IMR-90 (cell line): ENCODE measurements at regions not wholly inside any gene's neighbourhood (a gene's known extent, or its start where the extent isn't known, plus 50 kb on each side); places are given as distances from the start of the nearest gene placed in this dataset.
A peak's percentile ranks its signal among the peaks of the same experiment; 100 is the strongest.

Experiments used
- ATAC-seq: fragments of 200-7000 bp; cut with Tn5 transposase; 2 replicates; pipeline ENCODE4 v1.9.1; 2020; ENCODE audit warnings: low read depth, mild to moderate bottlenecking, moderate library complexity
- BruUV-seq: library from RNA; stranded (reverse); fragments of 400-500 nt; replicated peaks from 2 replicates; lab custom pipeline; 2021; lab: Mats Ljungman, UMichigan
- CTCF ChIA-PET: fragments of 300-600 bp; formaldehyde crosslinking; extraction: SDS; loops from one replicate; lab custom pipeline; 2021; ENCODE audit warnings: antibody characterized with exemption; lab: Yijun Ruan, JAX
- POLR2A ChIA-PET: fragments of 300-600 bp; sonication (Branson Sonifier 250); formaldehyde crosslinking; loops from one replicate; lab custom pipeline; 2022; ENCODE audit warnings: antibody characterized with exemption; ENCODE audit not compliant: unreplicated experiment; lab: Charles Lee
- DNase-seq: peaks from one replicate; pipeline ENCODE4 v3.0.0; 2013
- H2AFZ ChIP-seq: replicated peaks from 2 replicates; pipeline ENCODE3; 2013; ENCODE audit warnings: low read length, mild to moderate bottlenecking; ENCODE audit not compliant: poor library complexity
- H2AK5ac ChIP-seq: 2 replicates; pipeline ENCODE4 v1.6.1; 2013; ENCODE audit warnings: low read depth, low read length, inconsistent platforms
- H2AK9ac ChIP-seq: replicated peaks from 2 replicates; pipeline ENCODE3; 2013; ENCODE audit warnings: mild to moderate bottlenecking, low read depth, low read length, moderate library complexity; ENCODE audit not compliant: poor library complexity
- H2BK120ac ChIP-seq: 2 replicates; pipeline ENCODE4 v1.6.1; 2013; ENCODE audit warnings: low read depth, low read length, inconsistent platforms
- H2BK15ac ChIP-seq: 3 replicates; pipeline ENCODE4 v1.6.1; 2013; ENCODE audit warnings: low read depth, low read length, inconsistent platforms
- H2BK20ac ChIP-seq: 2 replicates; pipeline ENCODE4 v1.6.1; 2013; ENCODE audit warnings: low read depth, mild to moderate bottlenecking, inconsistent platforms, low read length, moderate library complexity
- H2BK5ac ChIP-seq: 2 replicates; pipeline ENCODE4 v1.6.1; 2013; ENCODE audit warnings: mild to moderate bottlenecking, low read depth, low read length, inconsistent platforms; ENCODE audit not compliant: poor library complexity, severe bottlenecking
- H3K14ac ChIP-seq: replicated peaks from 2 replicates; pipeline ENCODE4 v1.6.1; 2013; ENCODE audit warnings: low read depth, low read length, inconsistent platforms
- H3K18ac ChIP-seq: 2 replicates; pipeline ENCODE4 v1.6.1; 2013; ENCODE audit warnings: low read depth, low read length, control low read depth
- H3K23ac ChIP-seq: 2 replicates; pipeline ENCODE4 v1.6.1; 2013; ENCODE audit warnings: low read depth, low read length, inconsistent platforms
- H3K27ac ChIP-seq: 2 replicates; pipeline ENCODE4 v1.5.1; 2013; ENCODE audit warnings: mild to moderate bottlenecking, control low read depth, low read length; ENCODE audit not compliant: insufficient read depth
- H3K27me3 ChIP-seq: 2 replicates; pipeline ENCODE4 v1.6.1; 2013; ENCODE audit warnings: low read length; ENCODE audit not compliant: control insufficient read depth, insufficient read depth
- H3K36me3 ChIP-seq: 2 replicates; pipeline ENCODE4 v1.6.1; 2013; ENCODE audit warnings: low read length, mixed read lengths; ENCODE audit not compliant: control insufficient read depth, insufficient read depth
- H3K4ac ChIP-seq: 2 replicates; pipeline ENCODE4 v1.6.1; 2013; ENCODE audit warnings: low read depth, low read length, inconsistent platforms
- H3K4me1 ChIP-seq: 2 replicates; pipeline ENCODE4 v1.6.1; 2013; ENCODE audit warnings: low read length, mixed read lengths; ENCODE audit not compliant: control insufficient read depth, insufficient read depth
- H3K4me2 ChIP-seq: 2 replicates; pipeline ENCODE4 v1.6.1; 2013; ENCODE audit warnings: low read depth, mild to moderate bottlenecking, control low read depth, low read length, moderate library complexity
- H3K4me3 ChIP-seq: 2 replicates; pipeline ENCODE4 v1.5.1; 2013; ENCODE audit warnings: low read depth, mild to moderate bottlenecking, control low read depth, low read length, moderate library complexity; ENCODE audit not compliant: insufficient read depth
- H3K56ac ChIP-seq: 2 replicates; pipeline ENCODE4 v1.6.1; 2013; ENCODE audit warnings: low read length, inconsistent platforms; ENCODE audit not compliant: insufficient read depth; ENCODE audit errors: extremely low read depth
- H3K79me1 ChIP-seq, 2 experiments: 2 replicates each; pipeline ENCODE4 v1.6.1; 2013; ENCODE audit warnings: low read length in 2 of 2, inconsistent platforms in 1 of 2, low read depth in 1 of 2
- H3K9ac ChIP-seq: 2 replicates; pipeline ENCODE4 v1.6.1; 2013; ENCODE audit warnings: low read depth, low read length, control low read depth
- H3K9me1 ChIP-seq: 2 replicates; pipeline ENCODE4 v1.6.1; 2013; ENCODE audit warnings: low read length, inconsistent platforms; ENCODE audit not compliant: insufficient read depth
- H3K9me3 ChIP-seq: 2 replicates; pipeline ENCODE4 v1.6.1; 2013; ENCODE audit warnings: low read length; ENCODE audit not compliant: control insufficient read depth, insufficient read depth
- H4K20me1 ChIP-seq: 2 replicates; pipeline ENCODE4 v1.6.1; 2013; ENCODE audit warnings: low read length, inconsistent platforms; ENCODE audit not compliant: insufficient read depth
- H4K5ac ChIP-seq: 2 replicates; pipeline ENCODE4 v1.6.1; 2013; ENCODE audit warnings: mild to moderate bottlenecking, low read depth, low read length, control low read depth
- H4K8ac ChIP-seq, 2 experiments: 2 replicates each; pipeline ENCODE4 v1.6.1; 2013; ENCODE audit warnings: low read depth in 2 of 2, low read length in 2 of 2, control low read depth in 1 of 2, inconsistent platforms in 1 of 2
- H4K91ac ChIP-seq: 2 replicates; pipeline ENCODE4 v1.6.1; 2013; ENCODE audit warnings: low read depth, low read length, inconsistent platforms; ENCODE audit not compliant: insufficient read depth
- MAFK ChIP-seq: IDR thresholded peaks from 2 replicates; pipeline ENCODE4 v1.6.1; 2012; ENCODE audit warnings: low read depth, low read length, improper control_type of control experiment
- MAZ ChIP-seq: IDR thresholded peaks from 2 replicates; pipeline ENCODE4 v1.6.1; 2012; ENCODE audit warnings: low read depth, mild to moderate bottlenecking, low read length, improper control_type of control experiment, moderate library complexity, borderline replicate concordance
- RFX5 ChIP-seq: IDR thresholded peaks from 2 replicates; pipeline ENCODE4 v1.8.0; 2012; ENCODE audit warnings: low read depth, mild to moderate bottlenecking, low read length, moderate library complexity
- WGBS, 2 experiments: methylation state at CpG; one replicate each; pipeline versions ENCODE4 v1.1.5 to v1.1.7; 2013; ENCODE audit warnings: missing lambda C conversion rate in 2 of 2; ENCODE audit not compliant: insufficient read length in 1 of 2; ENCODE audit errors: extremely low coverage in 2 of 2; 5-methylcytosine and 5-hydroxymethylcytosine counted together
- dilution Hi-C: fragments of 300-500 bp; cut with HindIII; formaldehyde crosslinking; loops from one replicate; pipeline ENCODE4 v1.14.3; 2018; ENCODE audit warnings: low sequenced_read_pairs; ENCODE audit not compliant: unreplicated experiment
- in situ Hi-C: fragments of 300-500 bp; cut with MboI; formaldehyde crosslinking; loops from 3 replicates; pipeline ENCODE4 v1.14.3; 2019; ENCODE audit warnings: low sequenced_read_pairs, inconsistent platforms, mixed read lengths
- intact Hi-C: fragments of 100-400 bp; cut with micrococcal nuclease; formaldehyde crosslinking; loops from 2 replicates; pipeline ENCODE4 v1.10.0; 2022
- TF ChIP-seq, protein P1 (sequence below): conservative IDR thresholded peaks from 2 replicates; pipeline ENCODE4 v1.5.1; 2012; ENCODE audit warnings: mild to moderate bottlenecking, low read depth, low read length, improper control_type of control experiment

DNA sequence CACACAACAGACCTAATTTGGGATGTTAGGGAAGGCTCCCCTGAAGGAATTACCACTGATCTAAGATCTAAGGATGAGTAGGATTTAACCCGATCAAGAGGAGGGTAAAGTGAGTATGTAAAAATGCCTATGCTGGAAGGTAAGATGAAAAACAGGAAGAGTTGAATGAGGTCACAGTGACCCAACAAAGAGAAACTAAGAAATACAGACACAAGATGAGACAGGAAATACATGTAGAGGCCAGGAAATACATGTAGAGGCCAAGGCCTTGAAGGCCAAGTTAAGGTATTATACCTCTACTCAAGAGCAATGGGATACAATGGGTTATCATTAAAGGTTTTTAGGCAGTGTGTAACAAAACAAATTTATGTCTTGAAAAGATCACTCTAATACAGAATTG is 131.6 kb upstream of the TANK start:
- peak overlapping the region; percentile 67; the same call in 1 of the 3 replicates for H2BK15ac ChIP-seq
- no peak overlapping the region for H3K4me3 ChIP-seq
- no peaks in the 10 kb centered on the region for H3K27me3 ChIP-seq
- no peak overlapping the region for H3K4me2 ChIP-seq
- no peak overlapping the region for H2AFZ ChIP-seq
- H3K27ac ChIP-seq: no peak overlapping the region
- H3K23ac ChIP-seq: no peak overlapping the region
- ATAC-seq: no peak
- no peak overlapping the region for H4K8ac ChIP-seq
- peak overlapping the region; percentile 69; the same call in 1 of the 2 replicates for H3K18ac ChIP-seq
- no CpG with 5 or more reads among the region's 1 CpG for WGBS, 2 experiments
- no peaks in the 10 kb centered on the region for H3K9me3 ChIP-seq
- peaks cover 18% of the 10 kb centered on the region for H3K4me1 ChIP-seq
- no peak overlapping the region for H3K9ac ChIP-seq
- no peak overlapping the region for H2BK5ac ChIP-seq
- ChIA-PET CTCF (no interaction called here), POLR2A (no interaction called here)
- H3K4ac ChIP-seq: no peak overlapping the region; the same call in 1 of the 2 replicates
- H2AK5ac ChIP-seq: peak overlapping the region; percentile 17; the same call in 1 of the 2 replicates
- DNase-seq: no peak
- peak overlapping the region; percentile 50; the same call in 1 of the 2 replicates for H2BK120ac ChIP-seq
- no TSS peak for BruUV-seq
- H3K79me1 ChIP-seq: no peaks in the 10 kb centered on the region
- no peak overlapping the region for H4K91ac ChIP-seq
- in situ Hi-C loops: no loop called here
- H3K36me3 ChIP-seq: no peaks in the 10 kb centered on the region
- peaks cover 10% of the 10 kb centered on the region; the same call in 1 of the 2 replicates for H3K9me1 ChIP-seq
- H2BK20ac ChIP-seq: peak overlapping the region; percentile 45; the same call in 1 of the 2 replicates
- peak overlapping the region; percentile 66; the same call in 1 of the 2 replicates for H4K5ac ChIP-seq
- no peak overlapping the region for H2AK9ac ChIP-seq
- intact Hi-C loops: no loop called here
- no peak overlapping the region for H3K56ac ChIP-seq
- H4K20me1 ChIP-seq: no peaks in the 10 kb centered on the region
- TF ChIP-seq RFX5 (no peak), MAZ (no peak), MAFK (no peak)
- TF ChIP-seq, protein P1, sequence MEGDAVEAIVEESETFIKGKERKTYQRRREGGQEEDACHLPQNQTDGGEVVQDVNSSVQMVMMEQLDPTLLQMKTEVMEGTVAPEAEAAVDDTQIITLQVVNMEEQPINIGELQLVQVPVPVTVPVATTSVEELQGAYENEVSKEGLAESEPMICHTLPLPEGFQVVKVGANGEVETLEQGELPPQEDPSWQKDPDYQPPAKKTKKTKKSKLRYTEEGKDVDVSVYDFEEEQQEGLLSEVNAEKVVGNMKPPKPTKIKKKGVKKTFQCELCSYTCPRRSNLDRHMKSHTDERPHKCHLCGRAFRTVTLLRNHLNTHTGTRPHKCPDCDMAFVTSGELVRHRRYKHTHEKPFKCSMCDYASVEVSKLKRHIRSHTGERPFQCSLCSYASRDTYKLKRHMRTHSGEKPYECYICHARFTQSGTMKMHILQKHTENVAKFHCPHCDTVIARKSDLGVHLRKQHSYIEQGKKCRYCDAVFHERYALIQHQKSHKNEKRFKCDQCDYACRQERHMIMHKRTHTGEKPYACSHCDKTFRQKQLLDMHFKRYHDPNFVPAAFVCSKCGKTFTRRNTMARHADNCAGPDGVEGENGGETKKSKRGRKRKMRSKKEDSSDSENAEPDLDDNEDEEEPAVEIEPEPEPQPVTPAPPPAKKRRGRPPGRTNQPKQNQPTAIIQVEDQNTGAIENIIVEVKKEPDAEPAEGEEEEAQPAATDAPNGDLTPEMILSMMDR: no peak
- no peak overlapping the region for H3K14ac ChIP-seq
- dilution Hi-C loops: no loop called here
